Adrenal gland (tissue), 5 donors: ENCODE measurements at regions not wholly inside any gene's neighbourhood (a gene's known extent, or its start where the extent isn't known, plus 50 kb on each side); places are given as distances from the start of the nearest gene placed in this dataset.

Source experiments
- CTCF ChIP-seq, 6 experiments: fragments of 450-650 bp in 4 of 6; fragments of 200-600 bp in 2 of 6; sonication (generic) in 1 of 6; IDR thresholded peaks; 1 replicate in 5 of 6; 2 replicates in 1 of 6; pipeline versions ENCODE4 v1.5.1 to v1.8.0; 2016 to 2021; ENCODE audit warnings: antibody characterized with exemption in 6 of 6, mild to moderate bottlenecking in 2 of 6, moderate library complexity in 1 of 6
- POLR2A ChIP-seq, 2 donors: fragments of 450-650 bp; IDR thresholded peaks; one replicate each; pipeline ENCODE4 v1.6.1; 2017; ENCODE audit warnings: antibody characterized with exemption in 2 of 2, mild to moderate bottlenecking in 2 of 2, moderate library complexity in 1 of 2
- donor health status: DM: no; HTN: no; CAD: no.

DNA sequence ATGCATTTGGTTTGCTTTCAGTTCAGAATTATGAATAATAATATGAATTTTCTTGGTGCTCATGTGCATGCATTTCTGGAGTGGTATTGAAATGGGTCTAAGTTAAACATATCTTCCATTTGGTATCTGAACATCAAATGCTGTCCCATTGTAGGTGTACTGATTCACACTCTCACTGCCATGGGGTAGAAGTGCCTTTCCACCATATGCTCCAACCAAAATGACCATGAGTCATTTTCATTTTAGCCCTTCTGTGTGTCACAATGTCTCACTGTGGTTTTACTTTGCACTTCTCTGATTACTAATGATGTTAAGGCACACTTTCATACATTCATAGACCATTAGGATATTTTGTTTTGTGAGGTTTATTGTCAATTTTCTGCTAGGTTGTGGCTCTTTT, 211.9 kb downstream of the HAO1 start:
- no peak for TF ChIP-seq POLR2A (IDR thresholded peaks at IDR 0.05)
- TF ChIP-seq CTCF (IDR thresholded peaks at IDR 0.05): no peak
